ENCODE measurements at regions not wholly inside any gene's neighbourhood (a gene's known extent, or its start where the extent isn't known, plus 50 kb on each side); places are given as distances from the start of the nearest gene placed in this dataset.

GRCh38 chr11:71192629-71193028 lies 59.7 kb downstream of the SHANK2 start:
- TF ChIP-seq POLR2A (IDR thresholded peaks at IDR 0.05) (no peak), CTCF (IDR thresholded peaks at IDR 0.05) (no peak), POLR2AphosphoS5 (IDR thresholded peaks at IDR 0.05) (no peak)

Measured in sigmoid colon (tissue), 4 donors.